ENCODE measurements at regions not wholly inside any gene's neighbourhood (a gene's known extent, or its start where the extent isn't known, plus 50 kb on each side); places are given as distances from the start of the nearest gene placed in this dataset.

DNA sequence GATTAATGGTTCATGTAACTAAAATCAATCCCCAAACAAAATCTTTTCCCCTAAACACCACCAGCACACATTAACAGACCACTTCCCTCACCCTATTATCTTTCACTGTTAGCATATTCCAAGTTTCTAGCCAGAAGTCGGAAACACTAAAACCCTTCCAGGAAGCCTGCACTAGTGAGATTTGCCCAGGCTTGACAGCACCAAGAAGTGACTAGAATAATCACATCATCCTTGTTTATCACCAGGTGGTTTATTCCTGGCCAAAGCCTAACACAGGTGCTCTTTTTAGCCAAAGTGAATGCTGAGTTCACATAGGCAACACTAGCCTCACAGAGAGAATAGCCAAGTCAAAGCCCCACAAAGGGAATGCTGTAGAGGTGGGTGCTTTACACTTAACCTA, 221.2 kb upstream of the HNRNPA3 start:
- Mint-ChIP-seq H3K36me3 (peaks cover 0 to 3% (median 3%) of the 10 kb centered on the region in 5 donors), H3K27ac (no peak overlapping the region), H3K9me3 (peaks cover 0 to 7% (median 0%) of the 10 kb centered on the region in 11 donors), H3K4me3 (no peak overlapping the region), H3K27me3 (peaks cover 0 to 32% (median 11%) of the 10 kb centered on the region in 5 donors), H3K4me1 (peaks cover 0 to 4% (median 0%) of the 10 kb centered on the region in 7 donors)
- CTCF ChIA-PET, result no interaction called here
- DNase-seq (no peak), ATAC-seq (no peak)
- H3K4me3 ChIP-seq (ENCODE audit: low read length), result no peak overlapping the region
- H3K36me3 ChIP-seq (ENCODE audit: control insufficient read depth in 2 of 3, insufficient read depth in 3 of 3, low read length in 3 of 3), result no peaks in the 10 kb centered on the region
- POLR2A ChIA-PET, result interaction anchor here (0.7 kb wide), 1 partner anchor 1096 kb away, joined by 3 read pairs; no protein-coding TSS in a partner anchor
- no peaks in the 10 kb centered on the region for H3K9me3 ChIP-seq (ENCODE audit: control insufficient read depth in 2 of 3, low read length in 3 of 3)
- H3K27ac ChIP-seq (ENCODE audit: low read depth, low read length), result no peak overlapping the region
- intact Hi-C loops (cut with micrococcal nuclease), result no loop called here
- peaks cover 0 to 2% of the 10 kb centered on the region in 2 donors for H3K4me1 ChIP-seq (ENCODE audit: control insufficient read depth in 2 of 2, insufficient read depth in 2 of 2, low read length in 2 of 2)
- H3K27me3 ChIP-seq (ENCODE audit: control insufficient read depth in 2 of 2, insufficient read depth in 2 of 2, low read length in 2 of 2), result no peaks in the 10 kb centered on the region

DNA sequence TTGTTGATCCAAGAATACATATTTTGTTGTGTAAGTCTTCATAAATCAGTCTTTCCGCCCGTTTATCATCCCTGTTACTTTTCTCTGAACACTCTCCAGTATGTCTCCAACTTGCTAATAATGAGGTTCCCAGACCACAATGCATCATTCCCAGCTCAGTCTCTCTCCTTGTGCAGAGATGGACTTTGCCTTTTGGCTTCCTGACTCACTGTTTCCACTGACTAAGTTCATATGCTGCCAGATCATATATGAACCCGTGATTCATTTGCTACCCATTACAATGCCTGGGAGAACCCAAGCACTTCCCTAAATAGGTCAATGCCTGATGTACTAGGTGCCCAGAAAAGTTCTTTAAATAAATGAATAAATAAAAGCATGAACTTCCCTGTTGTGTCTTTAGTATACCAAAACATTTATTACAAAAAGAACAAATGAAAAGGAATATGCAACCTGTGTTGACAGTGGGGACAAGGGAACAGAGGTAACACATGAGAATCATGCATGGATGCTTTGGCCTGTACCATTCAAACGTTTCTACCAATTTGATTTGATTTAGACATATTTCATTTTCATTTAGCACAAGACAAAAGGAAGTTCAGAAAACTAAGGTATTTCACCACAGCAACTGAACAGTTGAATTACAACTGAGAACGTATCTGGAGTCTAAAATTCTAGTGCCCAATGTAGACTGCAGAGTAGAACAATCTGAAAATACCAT, 215.4 kb upstream of the HNRNPA3 start:
- intact Hi-C loops (cut with micrococcal nuclease), result loop anchor here in 1 of 2 donors (5.0 kb wide), 1 partner anchor 65 kb away; no protein-coding TSS in a partner anchor
- Mint-ChIP-seq H3K9me3 (peaks cover 0 to 4% (median 0%) of the 10 kb centered on the region in 11 donors), H3K36me3 (peaks cover 0 to 3% (median 3%) of the 10 kb centered on the region in 5 donors), H3K27ac (peak overlapping the region in 8 of 9 donors; percentile 3 to 92 (median 59)), H3K4me1 (peaks cover 3 to 22% (median 15%) of the 10 kb centered on the region in 7 donors), H3K27me3 (peaks cover 0 to 10% (median 0%) of the 10 kb centered on the region in 5 donors), H3K4me3 (peak overlapping the region in 9 of 10 donors; percentile 0 to 75 (median 31))
- Histone ChIP-seq H3K36me3 (ENCODE audit: control insufficient read depth in 2 of 3, insufficient read depth in 3 of 3, low read length in 3 of 3) (no peaks in the 10 kb centered on the region), H3K4me1 (ENCODE audit: control insufficient read depth in 2 of 2, insufficient read depth in 2 of 2, low read length in 2 of 2) (peaks cover 0 to 6% of the 10 kb centered on the region in 2 donors), H3K27ac (ENCODE audit: low read depth, low read length) (peak overlapping the region; percentile 17), H3K9me3 (ENCODE audit: control insufficient read depth in 2 of 3, low read length in 3 of 3) (no peaks in the 10 kb centered on the region), H3K27me3 (ENCODE audit: control insufficient read depth in 2 of 2, insufficient read depth in 2 of 2, low read length in 2 of 2) (no peaks in the 10 kb centered on the region), H3K4me3 (ENCODE audit: low read length) (no peak overlapping the region)
- CTCF ChIA-PET, result no interaction called here
- peak; percentile 70 for ATAC-seq
- peak in 5 of 9 donors; percentile 4 to 23 (median 10) for DNase-seq
- POLR2A ChIA-PET, result no interaction called here

DNA sequence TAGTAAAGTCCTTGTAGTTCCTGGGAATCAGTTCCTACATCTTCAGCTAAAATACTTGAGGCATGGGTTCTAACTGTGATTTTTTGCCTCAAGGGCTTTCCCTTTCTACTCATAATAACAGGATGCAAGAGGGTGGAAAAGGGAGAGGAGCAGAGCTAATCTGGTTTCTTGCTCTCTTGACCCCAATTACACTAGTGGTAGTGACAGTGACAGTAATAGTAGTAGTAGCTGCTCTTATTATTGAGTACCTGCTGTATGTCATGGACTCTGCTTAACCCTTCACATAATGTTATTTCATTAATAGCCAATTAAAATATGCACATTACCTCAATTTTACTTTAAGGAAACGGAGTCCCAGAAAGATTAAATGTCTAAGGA, 214.8 kb upstream of the HNRNPA3 start:
- no peak overlapping the region for H3K27ac ChIP-seq (ENCODE audit: low read depth, low read length)
- CTCF ChIA-PET, result no interaction called here
- Mint-ChIP-seq H3K36me3 (peaks cover 0 to 3% (median 3%) of the 10 kb centered on the region in 5 donors), H3K27me3 (peaks cover 0 to 6% (median 0%) of the 10 kb centered on the region in 5 donors), H3K4me1 (peaks cover 3 to 22% (median 15%) of the 10 kb centered on the region in 7 donors), H3K9me3 (peaks cover 0 to 4% (median 0%) of the 10 kb centered on the region in 11 donors), H3K27ac (peak overlapping the region in 6 of 9 donors; percentile 3 to 92 (median 58)), H3K4me3 (peak overlapping the region in 6 of 10 donors; percentile 19 to 75 (median 42))
- no peaks in the 10 kb centered on the region for H3K36me3 ChIP-seq (ENCODE audit: control insufficient read depth in 2 of 3, insufficient read depth in 3 of 3, low read length in 3 of 3)
- no peak for ATAC-seq
- DNase-seq, result no peak
- no peaks in the 10 kb centered on the region for H3K9me3 ChIP-seq (ENCODE audit: control insufficient read depth in 2 of 3, low read length in 3 of 3)
- POLR2A ChIA-PET, result no interaction called here
- intact Hi-C loops (cut with micrococcal nuclease), result loop anchor here in 1 of 2 donors (5.0 kb wide), 1 partner anchor 65 kb away; no protein-coding TSS in a partner anchor
- H3K4me3 ChIP-seq (ENCODE audit: low read length), result no peak overlapping the region
- no peaks in the 10 kb centered on the region for H3K27me3 ChIP-seq (ENCODE audit: control insufficient read depth in 2 of 2, insufficient read depth in 2 of 2, low read length in 2 of 2)
- H3K4me1 ChIP-seq (ENCODE audit: control insufficient read depth in 2 of 2, insufficient read depth in 2 of 2, low read length in 2 of 2), result peaks cover 0 to 6% of the 10 kb centered on the region in 2 donors

DNA sequence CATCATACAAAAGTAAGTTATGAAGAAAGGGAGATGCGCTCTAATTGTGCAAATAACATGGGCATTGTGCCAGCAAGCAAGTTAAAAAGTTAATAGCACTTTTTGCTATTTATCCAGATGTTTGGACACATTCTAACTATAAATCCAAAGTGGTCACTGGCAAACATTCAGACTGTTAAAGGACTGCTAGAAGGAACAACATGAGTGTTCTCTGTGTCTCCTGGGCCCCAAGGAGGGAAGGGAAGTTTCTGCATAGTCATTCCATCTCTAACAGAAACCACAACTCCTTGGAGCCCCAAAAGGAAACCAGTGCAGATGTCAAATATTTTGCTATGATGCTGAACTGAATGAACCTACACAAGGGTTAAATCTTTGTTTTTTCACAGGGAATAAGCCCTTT, 213.3 kb upstream of the HNRNPA3 start:
- H3K36me3 Mint-ChIP-seq, result peaks cover 0 to 3% (median 0%) of the 10 kb centered on the region in 5 donors
- Histone ChIP-seq H3K27me3 (ENCODE audit: control insufficient read depth in 2 of 2, insufficient read depth in 2 of 2, low read length in 2 of 2) (no peaks in the 10 kb centered on the region), H3K4me1 (ENCODE audit: control insufficient read depth in 2 of 2, insufficient read depth in 2 of 2, low read length in 2 of 2) (peaks cover 0 to 6% of the 10 kb centered on the region in 2 donors), H3K9me3 (ENCODE audit: control insufficient read depth in 2 of 3, low read length in 3 of 3) (no peaks in the 10 kb centered on the region), H3K4me3 (ENCODE audit: low read length) (no peak overlapping the region), H3K27ac (ENCODE audit: low read depth, low read length) (no peak overlapping the region), H3K36me3 (ENCODE audit: control insufficient read depth in 2 of 3, insufficient read depth in 3 of 3, low read length in 3 of 3) (no peaks in the 10 kb centered on the region)
- peaks cover 0 to 2% (median 0%) of the 10 kb centered on the region in 5 donors for H3K27me3 Mint-ChIP-seq
- ATAC-seq (no peak), DNase-seq (no peak)
- H3K4me1 Mint-ChIP-seq, result peaks cover 3 to 22% (median 15%) of the 10 kb centered on the region in 7 donors
- intact Hi-C loops (cut with micrococcal nuclease), result loop anchor here in 1 of 2 donors (5.0 kb wide), 1 partner anchor 67 kb away; no protein-coding TSS in a partner anchor
- POLR2A ChIA-PET, result no interaction called here
- H3K27ac Mint-ChIP-seq, result no peak overlapping the region
- no peak overlapping the region for H3K4me3 Mint-ChIP-seq
- peaks cover 0 to under 1% (median 0%) of the 10 kb centered on the region in 11 donors for H3K9me3 Mint-ChIP-seq
- CTCF ChIA-PET, result no interaction called here

DNA sequence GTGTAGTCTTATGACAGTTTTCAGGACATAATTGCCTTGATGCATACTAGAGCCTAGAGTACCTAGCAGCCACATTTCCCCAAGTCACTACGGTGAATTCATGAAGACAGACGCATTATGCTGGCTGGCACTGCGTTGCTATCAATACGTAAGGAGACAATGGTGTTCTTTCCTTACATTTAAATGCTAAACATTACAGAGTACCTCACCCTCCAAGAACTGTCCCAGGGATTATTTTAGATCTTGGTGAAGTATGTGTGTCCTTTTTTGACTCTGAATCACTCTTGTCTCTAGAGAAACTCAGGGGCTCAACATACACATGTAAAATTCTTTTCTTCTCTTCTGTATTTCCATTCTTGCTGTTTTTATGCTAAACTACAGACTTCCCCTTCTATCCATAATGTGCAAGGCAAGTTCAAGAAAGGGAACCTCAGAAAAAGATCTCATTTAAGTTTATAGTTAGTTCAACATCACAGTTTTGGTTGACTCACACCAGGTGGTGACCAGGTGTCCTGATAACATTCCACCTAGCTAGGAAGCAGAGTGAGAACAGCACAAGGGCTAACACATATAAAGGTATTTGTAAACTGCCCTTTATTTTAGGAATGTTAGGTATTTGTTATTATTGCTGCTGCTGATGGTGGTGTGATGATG, 212.4 kb upstream of the HNRNPA3 start:
- no peak for DNase-seq
- peaks cover 0 to 2% (median 0%) of the 10 kb centered on the region in 5 donors for H3K27me3 Mint-ChIP-seq
- no peaks in the 10 kb centered on the region for H3K9me3 Mint-ChIP-seq
- H3K36me3 Mint-ChIP-seq, result peaks cover 0 to 3% (median 0%) of the 10 kb centered on the region in 5 donors
- no peak overlapping the region for H3K4me3 Mint-ChIP-seq
- H3K36me3 ChIP-seq (ENCODE audit: control insufficient read depth in 2 of 3, insufficient read depth in 3 of 3, low read length in 3 of 3), result no peaks in the 10 kb centered on the region
- H3K4me1 ChIP-seq (ENCODE audit: control insufficient read depth in 2 of 2, insufficient read depth in 2 of 2, low read length in 2 of 2), result peaks cover 0 to 6% of the 10 kb centered on the region in 2 donors
- no peaks in the 10 kb centered on the region for H3K9me3 ChIP-seq (ENCODE audit: control insufficient read depth in 2 of 3, low read length in 3 of 3)
- CTCF ChIA-PET, result no interaction called here
- ATAC-seq, result no peak
- POLR2A ChIA-PET, result no interaction called here
- no peaks in the 10 kb centered on the region for H3K27me3 ChIP-seq (ENCODE audit: control insufficient read depth in 2 of 2, insufficient read depth in 2 of 2, low read length in 2 of 2)
- peaks cover 3 to 22% (median 15%) of the 10 kb centered on the region in 7 donors for H3K4me1 Mint-ChIP-seq
- no peak overlapping the region for H3K27ac Mint-ChIP-seq
- intact Hi-C loops (cut with micrococcal nuclease), result no loop called here
- no peak overlapping the region for H3K4me3 ChIP-seq (ENCODE audit: low read length)
- H3K27ac ChIP-seq (ENCODE audit: low read depth, low read length), result no peak overlapping the region

DNA sequence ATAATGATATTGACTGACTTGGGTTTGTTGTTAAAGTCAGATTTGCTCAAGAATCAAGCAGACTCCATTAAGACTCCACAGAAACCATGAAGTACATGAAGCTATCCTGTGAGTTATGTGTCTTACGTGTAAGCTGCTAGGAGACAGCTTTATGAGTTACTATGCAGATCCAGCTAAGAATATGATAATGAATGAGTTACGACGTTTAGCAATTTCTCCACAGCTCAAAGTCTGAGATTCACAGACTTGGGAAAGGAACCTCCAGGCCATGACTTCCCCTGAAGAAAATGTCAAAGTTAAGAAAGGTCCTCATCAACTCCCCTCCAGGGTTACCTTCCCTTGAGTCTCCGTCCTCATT, 211.9 kb upstream of the HNRNPA3 start:
- Histone ChIP-seq H3K27me3 (ENCODE audit: control insufficient read depth in 2 of 2, insufficient read depth in 2 of 2, low read length in 2 of 2) (no peaks in the 10 kb centered on the region), H3K4me3 (ENCODE audit: low read length) (no peak overlapping the region), H3K9me3 (ENCODE audit: control insufficient read depth in 2 of 3, low read length in 3 of 3) (no peaks in the 10 kb centered on the region), H3K27ac (ENCODE audit: low read depth, low read length) (no peak overlapping the region), H3K36me3 (ENCODE audit: control insufficient read depth in 2 of 3, insufficient read depth in 3 of 3, low read length in 3 of 3) (no peaks in the 10 kb centered on the region), H3K4me1 (ENCODE audit: control insufficient read depth in 2 of 2, insufficient read depth in 2 of 2, low read length in 2 of 2) (peaks cover 0 to 6% of the 10 kb centered on the region in 2 donors)
- peaks cover 0 to 3% (median 0%) of the 10 kb centered on the region in 5 donors for H3K36me3 Mint-ChIP-seq
- peaks cover 3 to 22% (median 15%) of the 10 kb centered on the region in 7 donors for H3K4me1 Mint-ChIP-seq
- POLR2A ChIA-PET, result no interaction called here
- peaks cover 0 to 2% (median 0%) of the 10 kb centered on the region in 5 donors for H3K27me3 Mint-ChIP-seq
- ATAC-seq, result no peak
- intact Hi-C loops (cut with micrococcal nuclease), result no loop called here
- no peak overlapping the region for H3K27ac Mint-ChIP-seq
- CTCF ChIA-PET, result no interaction called here
- H3K9me3 Mint-ChIP-seq, result no peaks in the 10 kb centered on the region
- no peak for DNase-seq
- no peak overlapping the region for H3K4me3 Mint-ChIP-seq
